GM12878 (cell line): ENCODE measurements at regions not wholly inside any gene's neighbourhood (a gene's known extent, or its start where the extent isn't known, plus 50 kb on each side); places are given as distances from the start of the nearest gene placed in this dataset.

Experiments
- ATAC-seq: fragments of 200-7000 bp; cut with Tn5 transposase; 3 replicates; pipeline ENCODE4 v1.9.1; 2020; ENCODE audit warnings: mild to moderate bottlenecking, moderate library complexity
- BruUV-seq: library from RNA; stranded (reverse); fragments of 400-500 nt; replicated peaks from 2 replicates; lab custom pipeline; 2021; lab: Mats Ljungman, UMichigan
- CTCF ChIA-PET: fragments of 300-600 bp; sonication (Branson Sonifier 250); formaldehyde crosslinking; extraction: SDS; loops from one replicate; lab custom pipeline; 2021; ENCODE audit warnings: inconsistent platforms; lab: Yijun Ruan, JAX
- POLR2A ChIA-PET: fragments of 350-600 bp; formaldehyde crosslinking; extraction: SDS; loops from one replicate; lab custom pipeline; 2021; ENCODE audit warnings: inconsistent platforms; lab: Charles Lee
- RAD21 ChIA-PET: fragments of 300-600 bp; sonication (Branson Sonifier 250); formaldehyde crosslinking; loops from one replicate; lab custom pipeline; 2023; ENCODE audit warnings: antibody characterized with exemption; ENCODE audit not compliant: unreplicated experiment; lab: Charles Lee
- SMC1A ChIA-PET: fragments of 300-600 bp; sonication (Branson Sonifier 250); formaldehyde crosslinking; loops from one replicate; lab custom pipeline; 2023; ENCODE audit not compliant: unreplicated experiment, uncharacterized antibody; lab: Charles Lee
- DNase-seq: peaks from one replicate; pipeline ENCODE4 v3.0.0-alpha.2; 2011; ENCODE audit warnings: low read depth, low spot score
- FAIRE-seq: peaks from 3 replicates; lab custom pipeline; 2011; peaks lifted over from hg19 to GRCh38; lab: Jason Lieb, UNC
- H2AFZ ChIP-seq: 2 replicates; pipeline ENCODE4 v1.6.0; 2011; ENCODE audit warnings: low read depth, low read length, control low read depth; ENCODE audit not compliant: control insufficient read depth
- H3K27ac ChIP-seq: 2 replicates; pipeline ENCODE4 v1.5.1; 2011; ENCODE audit warnings: control low read depth; ENCODE audit not compliant: control insufficient read depth, insufficient read depth
- H3K27me3 ChIP-seq, 2 experiments: replicated peaks in 1 of 2; 2 replicates each; pipeline versions ENCODE4 v1.6.0 to v1.6.1; 2011; ENCODE audit warnings: low read length in 1 of 2; ENCODE audit not compliant: control insufficient read depth in 2 of 2, insufficient read depth in 2 of 2
- H3K36me3 ChIP-seq, 2 experiments: 2 replicates each; pipeline ENCODE4 v1.5.1; 2011; ENCODE audit warnings: low read length in 1 of 2; ENCODE audit not compliant: control insufficient read depth in 2 of 2, insufficient read depth in 2 of 2
- H3K4me1 ChIP-seq: 2 replicates; pipeline ENCODE4 v1.6.1; 2011; ENCODE audit warnings: mild to moderate bottlenecking, low read length, moderate library complexity, mixed read lengths; ENCODE audit not compliant: control insufficient read depth, insufficient read depth
- H3K4me2 ChIP-seq: 2 replicates; pipeline ENCODE4 v1.6.0; 2011; ENCODE audit warnings: control low read depth; ENCODE audit not compliant: control insufficient read depth, insufficient read depth
- H3K4me3 ChIP-seq: fragments of 200-600 bp; sonication (generic); 2 replicates; pipeline ENCODE4 v1.5.1; 2016
- H3K79me2 ChIP-seq: 2 replicates; pipeline ENCODE4 v1.6.0; 2011; ENCODE audit warnings: low read length; ENCODE audit not compliant: control insufficient read depth, insufficient read depth
- H3K9ac ChIP-seq: 2 replicates; pipeline ENCODE4 v1.8.0; 2011; ENCODE audit warnings: low read length, control low read depth, mixed read lengths; ENCODE audit not compliant: control insufficient read depth, insufficient read depth
- H3K9me3 ChIP-seq: replicated peaks from 3 replicates; pipeline ENCODE4 v1.5.1; 2011; ENCODE audit warnings: mild to moderate bottlenecking, low read length; ENCODE audit not compliant: control insufficient read depth, insufficient read depth
- H4K20me1 ChIP-seq: 2 replicates; pipeline ENCODE4 v1.6.0; 2011; ENCODE audit not compliant: control insufficient read depth, insufficient read depth
- CBFB ChIP-seq: IDR thresholded peaks from 2 replicates; pipeline ENCODE4 v1.6.1; 2016; ENCODE audit warnings: antibody characterized with exemption, low read depth
- ETV6 ChIP-seq, 2 experiments: fragments of 450-650 bp in 1 of 2; IDR thresholded peaks in 1 of 2; conservative IDR thresholded peaks in 1 of 2; 2 replicates each; pipeline ENCODE4 v1.6.1; 2014; ENCODE audit warnings: antibody characterized with exemption in 1 of 2, borderline replicate concordance in 1 of 2, low read depth in 1 of 2, mild to moderate bottlenecking in 1 of 2, moderate library complexity in 1 of 2
- GABPA ChIP-seq: IDR thresholded peaks from 2 replicates; pipeline ENCODE4 v1.6.1; 2014; ENCODE audit warnings: antibody characterized with exemption, low read depth, mild to moderate bottlenecking, inconsistent platforms
- IKZF1 ChIP-seq: fragments of 450-650 bp; conservative IDR thresholded peaks from 2 replicates; pipeline ENCODE4 v1.6.1; 2017; ENCODE audit warnings: antibody characterized with exemption, mild to moderate bottlenecking
- PAX8 ChIP-seq: fragments of 450-650 bp; IDR thresholded peaks from 2 replicates; pipeline ENCODE4 v1.6.1; 2017; ENCODE audit warnings: mild to moderate bottlenecking, moderate library complexity
- SMC3 ChIP-seq: IDR thresholded peaks from 2 replicates; pipeline ENCODE4 v1.6.1; 2011; ENCODE audit warnings: low read length, improper control_type of control experiment, borderline replicate concordance
- SREBF1 ChIP-seq: IDR thresholded peaks from 2 replicates; pipeline ENCODE4 v1.6.1; 2012; ENCODE audit warnings: mild to moderate bottlenecking, low read length
- STAT3 ChIP-seq: IDR thresholded peaks from 2 replicates; pipeline ENCODE4 v1.6.1; 2011; ENCODE audit warnings: low read depth, low read length, improper control_type of control experiment
- ZNF687 ChIP-seq: fragments of 450-650 bp; IDR thresholded peaks from 2 replicates; pipeline ENCODE4 v1.6.1; 2017; ENCODE audit warnings: mild to moderate bottlenecking, moderate library complexity
- WGBS: methylation state at CpG from one replicate; pipeline ENCODE4 v1.1.6; 2016; ENCODE audit warnings: low lambda C conversion rate; ENCODE audit not compliant: insufficient replicate concordance, insufficient coverage; ENCODE audit errors: missing lambda C conversion rate; 5-methylcytosine and 5-hydroxymethylcytosine counted together
- in situ Hi-C: fragments of 300-500 bp; cut with MboI; formaldehyde crosslinking; loops from 9 replicates; pipeline ENCODE4 v1.14.3; 2018; ENCODE audit warnings: mixed read lengths
- intact Hi-C: fragments of 100-400 bp; cut with micrococcal nuclease; formaldehyde crosslinking; loops from one replicate; pipeline ENCODE4 v1.14.2; 2022; ENCODE audit not compliant: unreplicated experiment
- TF ChIP-seq, protein P1 (sequence below): fragments of 450-650 bp; formaldehyde crosslinking; IDR thresholded peaks from 2 replicates; pipeline ENCODE4 v1.5.0; 2022; ENCODE audit warnings: mild to moderate bottlenecking, missing genetic modification characterization

GRCh38 chr13:91108315-91108714 is 239.2 kb upstream of the MIR17HG start:
- no peak for TF ChIP-seq ETV6 (conservative IDR thresholded peaks at IDR 0.05 in 1 of 2, IDR thresholded peaks at IDR 0.05 in 1 of 2; ENCODE audit: borderline replicate concordance in 1 of 2, low read depth in 1 of 2)
- no peak for TF ChIP-seq IKZF1
- no peak for TF ChIP-seq SREBF1
- no peak for TF ChIP-seq STAT3
- H4K20me1 ChIP-seq, result no peaks in the 10 kb centered on the region
- ATAC-seq, result no peak
- 44% methylated on average over 1 of the region's 1 CpG for WGBS
- H3K27me3 ChIP-seq, result no peaks in the 10 kb centered on the region
- H3K4me1 ChIP-seq, result no peaks in the 10 kb centered on the region
- H3K4me3 ChIP-seq, result no peak overlapping the region
- no peak overlapping the region for H3K4me2 ChIP-seq
- in situ Hi-C loops, result no loop called here
- RAD21 ChIA-PET, result no interaction called here
- CTCF ChIA-PET, result no interaction called here
- H3K36me3 ChIP-seq, result no peaks in the 10 kb centered on the region
- no peaks in the 10 kb centered on the region for H3K79me2 ChIP-seq
- DNase-seq, result no peak
- H3K27ac ChIP-seq, result no peak overlapping the region
- BruUV-seq, result no TSS peak
- H2AFZ ChIP-seq, result no peak overlapping the region
- POLR2A ChIA-PET, result no interaction called here
- no peak overlapping the region for H3K9ac ChIP-seq
- intact Hi-C loops, result no loop called here
- no peak for FAIRE-seq
- SMC1A ChIA-PET, result no interaction called here
- H3K9me3 ChIP-seq, result no peaks in the 10 kb centered on the region

- POLR2A ChIA-PET, result no interaction called here
- RAD21 ChIA-PET, result no interaction called here
- CTCF ChIA-PET, result no interaction called here
- TF ChIP-seq PAX8 (no peak), SMC3 (no peak), CBFB (no peak), GABPA (no peak), ZNF687 (no peak)
- TF ChIP-seq, protein P1, sequence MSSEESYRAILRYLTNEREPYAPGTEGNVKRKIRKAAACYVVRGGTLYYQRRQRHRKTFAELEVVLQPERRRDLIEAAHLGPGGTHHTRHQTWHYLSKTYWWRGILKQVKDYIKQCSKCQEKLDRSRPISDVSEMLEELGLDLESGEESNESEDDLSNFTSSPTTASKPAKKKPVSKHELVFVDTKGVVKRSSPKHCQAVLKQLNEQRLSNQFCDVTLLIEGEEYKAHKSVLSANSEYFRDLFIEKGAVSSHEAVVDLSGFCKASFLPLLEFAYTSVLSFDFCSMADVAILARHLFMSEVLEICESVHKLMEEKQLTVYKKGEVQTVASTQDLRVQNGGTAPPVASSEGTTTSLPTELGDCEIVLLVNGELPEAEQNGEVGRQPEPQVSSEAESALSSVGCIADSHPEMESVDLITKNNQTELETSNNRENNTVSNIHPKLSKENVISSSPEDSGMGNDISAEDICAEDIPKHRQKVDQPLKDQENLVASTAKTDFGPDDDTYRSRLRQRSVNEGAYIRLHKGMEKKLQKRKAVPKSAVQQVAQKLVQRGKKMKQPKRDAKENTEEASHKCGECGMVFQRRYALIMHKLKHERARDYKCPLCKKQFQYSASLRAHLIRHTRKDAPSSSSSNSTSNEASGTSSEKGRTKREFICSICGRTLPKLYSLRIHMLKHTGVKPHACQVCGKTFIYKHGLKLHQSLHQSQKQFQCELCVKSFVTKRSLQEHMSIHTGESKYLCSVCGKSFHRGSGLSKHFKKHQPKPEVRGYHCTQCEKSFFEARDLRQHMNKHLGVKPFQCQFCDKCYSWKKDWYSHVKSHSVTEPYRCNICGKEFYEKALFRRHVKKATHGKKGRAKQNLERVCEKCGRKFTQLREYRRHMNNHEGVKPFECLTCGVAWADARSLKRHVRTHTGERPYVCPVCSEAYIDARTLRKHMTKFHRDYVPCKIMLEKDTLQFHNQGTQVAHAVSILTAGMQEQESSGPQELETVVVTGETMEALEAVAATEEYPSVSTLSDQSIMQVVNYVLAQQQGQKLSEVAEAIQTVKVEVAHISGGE (CRISPR knock-in tag), result no peak
These were observed 235.8 kb upstream of the MIR17HG start for GRCh38 chr13:91111476-91112200.

More at GRCh38 chr13:91111476-91112200, 235.8 kb upstream of the MIR17HG start:
- H3K79me2 ChIP-seq, result no peaks in the 10 kb centered on the region
- H4K20me1 ChIP-seq, result no peaks in the 10 kb centered on the region
- WGBS, result 36% methylated on average over 6 of the region's 6 CpGs
- no peaks in the 10 kb centered on the region for H3K9me3 ChIP-seq
- H3K27ac ChIP-seq, result no peak overlapping the region
- H3K4me2 ChIP-seq, result no peak overlapping the region
- ATAC-seq (no peak), FAIRE-seq (no peak), DNase-seq (no peak)
- no peaks in the 10 kb centered on the region for H3K27me3 ChIP-seq
- intact Hi-C loops (no loop called here), in situ Hi-C loops (no loop called here)
- no peak overlapping the region for H3K4me3 ChIP-seq
- SMC1A ChIA-PET, result no interaction called here
- H3K4me1 ChIP-seq, result no peaks in the 10 kb centered on the region
- BruUV-seq, result no TSS peak
- no peaks in the 10 kb centered on the region for H3K36me3 ChIP-seq
- H2AFZ ChIP-seq, result no peak overlapping the region
- H3K9ac ChIP-seq, result no peak overlapping the region
